SK-N-MC (cell line): ENCODE measurements at regions not wholly inside any gene's neighbourhood (a gene's known extent, or its start where the extent isn't known, plus 50 kb on each side); places are given as distances from the start of the nearest gene placed in this dataset.

Source experiments
- EZH2 ChIP-seq: fragments of 200-600 bp; sonication (generic); IDR thresholded peaks from one replicate; pipeline ENCODE4 v1.6.1; 2017; ENCODE audit warnings: antibody characterized with exemption
- POLR2AphosphoS5 ChIP-seq: IDR thresholded peaks from 2 replicates; pipeline ENCODE4 v1.6.1; 2012; ENCODE audit warnings: mild to moderate bottlenecking, low read depth, low read length, borderline replicate concordance

- TF ChIP-seq POLR2AphosphoS5 = no peak
- TF ChIP-seq EZH2 = no peak
Measured at GRCh38 chr10:10865913-10866312, 151.8 kb upstream of the CELF2 start.
